K562 (cell line): ENCODE measurements at regions not wholly inside any gene's neighbourhood (a gene's known extent, or its start where the extent isn't known, plus 50 kb on each side); places are given as distances from the start of the nearest gene placed in this dataset.

Source experiments
- ATAC-seq: fragments of 200-7000 bp; cut with Tn5 transposase; 3 replicates; pipeline ENCODE4 v1.9.1; 2020; ENCODE audit warnings: moderate library complexity
- BruUV-seq: library from RNA; stranded (reverse); fragments of 400-500 nt; replicated peaks from 2 replicates; lab custom pipeline; 2021; lab: Mats Ljungman, UMichigan
- CTCF ChIA-PET: fragments of 300-600 bp; formaldehyde crosslinking; extraction: SDS; loops from one replicate; lab custom pipeline; 2021; ENCODE audit warnings: low intra/inter-chr PET ratio; lab: Yijun Ruan, JAX
- POLR2A ChIA-PET: fragments of 300-600, 350-650 bp; sonication (Branson Sonifier 250); formaldehyde crosslinking; extraction: SDS; loops from one replicate; lab custom pipeline; 2021; ENCODE audit warnings: antibody characterized with exemption, inconsistent platforms; lab: Yijun Ruan, JAX
- DNase-seq, 4 experiments: peaks; one replicate each; pipeline versions ENCODE4 v3.0.0 to v3.0.0-alpha.2; 2011 to 2018; ENCODE audit warnings: low spot score in 3 of 4, mixed read lengths in 3 of 4; ENCODE audit errors: extremely low read depth in 1 of 4
- FAIRE-seq: peaks from 2 replicates; lab custom pipeline; 2011; peaks lifted over from hg19 to GRCh38; lab: Jason Lieb, UNC
- H2AFZ ChIP-seq: 2 replicates; pipeline ENCODE4 v1.6.0; 2011; ENCODE audit warnings: low read depth, low read length, control low read depth, inconsistent platforms
- H3K27ac ChIP-seq: fragments of 200-600 bp; 3 replicates; pipeline ENCODE4 v1.8.0; 2011; ENCODE audit warnings: low read depth, mild to moderate bottlenecking, control low read depth, inconsistent platforms, low read length, moderate library complexity, mixed read lengths; ENCODE audit errors: extremely low read depth
- H3K27me3 ChIP-seq, 2 experiments: fragments of 300-600 bp in 1 of 2; 2 replicates in 1 of 2; 3 replicates in 1 of 2; pipeline versions ENCODE4 v1.6.0 to v1.8.0; 2011; ENCODE audit warnings: inconsistent platforms in 2 of 2, low read length in 2 of 2, mild to moderate bottlenecking in 1 of 2, mixed read lengths in 1 of 2, moderate library complexity in 1 of 2; ENCODE audit not compliant: control insufficient read depth in 2 of 2, insufficient read depth in 2 of 2
- H3K36me3 ChIP-seq: fragments of 300-600 bp; 3 replicates; pipeline ENCODE4 v1.8.0; 2011; ENCODE audit warnings: mild to moderate bottlenecking, low read length, inconsistent platforms; ENCODE audit not compliant: control insufficient read depth, insufficient read depth
- H3K4me1 ChIP-seq, 2 experiments: fragments of 200-600 bp in 1 of 2; replicated peaks in 1 of 2; 2 replicates in 1 of 2; 3 replicates in 1 of 2; pipeline versions ENCODE4 v1.5.1 to v1.8.0; 2011; ENCODE audit warnings: inconsistent platforms in 2 of 2, low read length in 2 of 2, mild to moderate bottlenecking in 1 of 2, mixed read lengths in 1 of 2, moderate library complexity in 1 of 2; ENCODE audit not compliant: control insufficient read depth in 2 of 2, insufficient read depth in 2 of 2
- H3K4me2 ChIP-seq: 2 replicates; pipeline ENCODE4 v1.6.1; 2011; ENCODE audit warnings: low read length, control low read depth, inconsistent platforms, mixed read lengths; ENCODE audit not compliant: insufficient read depth
- H3K4me3 ChIP-seq: fragments of 200-600 bp; sonication (generic), shearing (Covaris generic); 2 replicates; pipeline ENCODE4 v1.5.1; 2016; ENCODE audit warnings: control low read depth, inconsistent platforms
- H3K79me2 ChIP-seq: fragments of 200-600 bp; 3 replicates; pipeline ENCODE4 v1.8.0; 2011; ENCODE audit warnings: low read length, inconsistent platforms; ENCODE audit not compliant: control insufficient read depth, insufficient read depth
- H3K9ac ChIP-seq, 2 experiments: 2 replicates each; pipeline versions ENCODE4 v1.6.0 to v1.6.1; 2011; ENCODE audit warnings: low read depth in 2 of 2, low read length in 2 of 2, control low read depth in 1 of 2, inconsistent platforms in 1 of 2, mild to moderate bottlenecking in 1 of 2, mixed read lengths in 1 of 2; ENCODE audit not compliant: insufficient read depth in 1 of 2
- H3K9me1 ChIP-seq: one replicate; pipeline ENCODE4 v1.6.0; 2011; ENCODE audit warnings: inconsistent platforms, mild to moderate bottlenecking, low read length, moderate library complexity; ENCODE audit not compliant: control insufficient read depth, insufficient read depth
- H3K9me3 ChIP-seq: replicated peaks from 2 replicates; pipeline ENCODE4 v1.5.1; 2011; ENCODE audit warnings: low read depth, low read length, inconsistent platforms; ENCODE audit not compliant: control insufficient read depth, insufficient read depth
- H4K20me1 ChIP-seq: replicated peaks from 2 replicates; pipeline ENCODE4 v1.6.1; 2011; ENCODE audit warnings: low read length, inconsistent platforms, mixed read lengths; ENCODE audit not compliant: control insufficient read depth, insufficient read depth
- CREB5 ChIP-seq: fragments of 250-450 bp; sonication (Bioruptor Pico); IDR thresholded peaks from 2 replicates; pipeline ENCODE4 v1.5.0; 2020; ENCODE audit warnings: mild to moderate bottlenecking
- E2F4 ChIP-seq: sonication (generic); formaldehyde crosslinking; IDR thresholded peaks from 2 replicates; pipeline ENCODE4 v1.8.0; 2022; ENCODE audit warnings: mild to moderate bottlenecking, low read depth, missing genetic modification reagents
- EGR1 ChIP-seq: fragments of 450-650 bp; conservative IDR thresholded peaks from 2 replicates; pipeline ENCODE4 v1.6.1; 2017; ENCODE audit warnings: mild to moderate bottlenecking
- FIP1L1 ChIP-seq: fragments of 200-400 bp; formaldehyde crosslinking; IDR thresholded peaks from 2 replicates; pipeline ENCODE4 v1.6.1; 2018; ENCODE audit warnings: mild to moderate bottlenecking, low read depth, low read length; ENCODE audit not compliant: poor library complexity, severe bottlenecking
- GTF2E2 ChIP-seq: fragments of 200-800 bp; sonication (Bioruptor generic); IDR thresholded peaks from 2 replicates; pipeline ENCODE4 v1.6.1; 2016; ENCODE audit warnings: missing genetic modification characterization, missing compliant biosample characterization
- ID3 ChIP-seq, 2 experiments: fragments of 250-450 bp in 1 of 2; fragments of 450-650 bp in 1 of 2; sonication (Bioruptor Pico) in 1 of 2; IDR thresholded peaks; 2 replicates each; pipeline versions ENCODE4 v1.6.1 to v1.8.0; 2016 to 2021; ENCODE audit warnings: mild to moderate bottlenecking in 2 of 2, moderate library complexity in 2 of 2, missing compliant biosample characterization in 1 of 2, missing genetic modification characterization in 1 of 2
- ILK ChIP-seq: fragments of 450-650 bp; IDR thresholded peaks from 2 replicates; pipeline ENCODE4 v1.6.1; 2016; ENCODE audit warnings: missing genetic modification characterization, low read depth, mild to moderate bottlenecking, missing compliant biosample characterization, moderate library complexity, borderline replicate concordance
- NCOA1 ChIP-seq: fragments of 450-650 bp; IDR thresholded peaks from 2 replicates; pipeline ENCODE4 v1.6.1; 2016; ENCODE audit warnings: low read depth
- PBX2 ChIP-seq, 2 experiments: IDR thresholded peaks in 1 of 2; conservative IDR thresholded peaks in 1 of 2; 2 replicates each; pipeline ENCODE4 v1.6.1; 2016; ENCODE audit warnings: low read depth in 2 of 2, mild to moderate bottlenecking in 1 of 2, missing compliant biosample characterization in 1 of 2, missing genetic modification characterization in 1 of 2, moderate library complexity in 1 of 2
- SMC3 ChIP-seq: conservative IDR thresholded peaks from 2 replicates; pipeline ENCODE4 v1.6.1; 2011; ENCODE audit warnings: low read depth, low read length, improper control_type of control experiment; ENCODE audit not compliant: insufficient read depth
- ZBTB9 ChIP-seq: fragments of 450-650 bp; formaldehyde crosslinking; IDR thresholded peaks from 2 replicates; pipeline ENCODE4 v1.4.0; 2020; ENCODE audit warnings: mild to moderate bottlenecking, moderate library complexity
- ZNF274 ChIP-seq: IDR thresholded peaks from 2 replicates; pipeline ENCODE4 v1.6.1; 2011; ENCODE audit warnings: low read depth, mild to moderate bottlenecking, low read length, moderate library complexity, borderline replicate concordance
- WGBS: fragments of 100-300 bp; shearing (Covaris generic); methylation state at CpG from one replicate; pipeline ENCODE4 v1.1.6; 2016; ENCODE audit warnings: low coverage, mixed read lengths; ENCODE audit not compliant: insufficient coverage; ENCODE audit errors: missing lambda C conversion rate; 5-methylcytosine and 5-hydroxymethylcytosine counted together
- in situ Hi-C: fragments of 300-500 bp; cut with MboI; formaldehyde crosslinking; loops from 4 replicates; pipeline ENCODE4 v1.15.0; 2018; ENCODE audit warnings: inconsistent platforms, mixed read lengths
- intact Hi-C: fragments of 100-400 bp; cut with micrococcal nuclease; formaldehyde crosslinking; loops from 2 replicates; pipeline ENCODE4 v1.14.2; 2022

GRCh38 chr19:27657271-27658051 is 1555.5 kb downstream of the UQCRFS1 start:
- Histone ChIP-seq H3K36me3 (no peaks in the 10 kb centered on the region), H3K27me3 (no peaks in the 10 kb centered on the region), H3K4me1 (no peaks in the 10 kb centered on the region), H3K4me3 (no peak overlapping the region), H4K20me1 (no peaks in the 10 kb centered on the region), H2AFZ (no peak overlapping the region), H3K79me2 (no peaks in the 10 kb centered on the region), H3K27ac (no peak overlapping the region), H3K9me1 (no peaks in the 10 kb centered on the region), H3K4me2 (no peak overlapping the region), H3K9me3 (no peaks in the 10 kb centered on the region), H3K9ac (no peak overlapping the region)
- CTCF ChIA-PET = no interaction called here
- no peak for ATAC-seq
- FAIRE-seq = no peak
- no TSS peak for BruUV-seq
- intact Hi-C loops = no loop called here
- TF ChIP-seq SMC3 (no peak), FIP1L1 (no peak), ZBTB9 (CRISPR knock-in tag) (no peak), PBX2 (CRISPR knock-in tag; IDR thresholded peaks at IDR 0.05; ENCODE audit: low read depth) (no peak), PBX2 (tag; conservative IDR thresholded peaks at IDR 0.05; ENCODE audit: low read depth) (no peak), ILK (tag) (no peak), ZNF274 (no peak), E2F4 (no peak), GTF2E2 (no peak), EGR1 (no peak), NCOA1 (no peak), ID3 (CRISPR knock-in tag; IDR thresholded peaks at IDR 0.05) (no peak), ID3 (tag; IDR thresholded peaks at IDR 0.05) (no peak), CREB5 (no peak)
- DNase-seq = no peak
- in situ Hi-C loops = no loop called here
- WGBS = 0% methylated on average over 10 of the region's 10 CpGs
- POLR2A ChIA-PET = no interaction called here
